Activated CD4-positive, alpha-beta T cell treated with anti-CD3 and anti-CD28 coated beads for 24 hours (primary cell): ENCODE measurements at regions not wholly inside any gene's neighbourhood (a gene's known extent, or its start where the extent isn't known, plus 50 kb on each side); places are given as distances from the start of the nearest gene placed in this dataset.

Experiments
- DNase-seq, 2 donors: peaks; one replicate each; pipeline ENCODE4 v3.0.0-alpha.2; 2020; ENCODE audit warnings: low read depth in 2 of 2

- no peak for DNase-seq
Observed at GRCh38 chr2:145157741-145158591, 638.0 kb upstream of the ZEB2 start.

- DNase-seq, result no peak
Observed at GRCh38 chr2:145157036-145157675, 637.2 kb upstream of the ZEB2 start.

DNA sequence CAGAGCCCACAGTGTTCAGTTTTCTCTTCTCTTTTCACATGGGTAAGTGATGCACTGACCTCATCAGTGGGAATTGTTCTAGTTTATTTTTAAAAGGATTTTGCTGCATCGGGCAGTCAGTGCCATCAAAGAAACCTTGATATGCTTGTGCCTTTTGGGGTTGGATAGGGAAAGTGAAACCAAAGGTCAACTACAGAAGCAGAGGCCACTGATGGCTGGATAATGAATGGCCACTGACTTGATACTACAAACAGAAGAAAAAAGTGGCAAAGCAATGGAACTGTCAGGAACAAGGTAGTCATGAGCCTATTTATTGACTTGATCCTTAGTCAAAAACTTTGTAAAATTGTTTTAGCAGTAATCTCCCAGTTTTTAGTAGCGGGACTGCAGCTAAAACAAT lies 636.3 kb upstream of the ZEB2 start:
- DNase-seq, result no peak

DNA sequence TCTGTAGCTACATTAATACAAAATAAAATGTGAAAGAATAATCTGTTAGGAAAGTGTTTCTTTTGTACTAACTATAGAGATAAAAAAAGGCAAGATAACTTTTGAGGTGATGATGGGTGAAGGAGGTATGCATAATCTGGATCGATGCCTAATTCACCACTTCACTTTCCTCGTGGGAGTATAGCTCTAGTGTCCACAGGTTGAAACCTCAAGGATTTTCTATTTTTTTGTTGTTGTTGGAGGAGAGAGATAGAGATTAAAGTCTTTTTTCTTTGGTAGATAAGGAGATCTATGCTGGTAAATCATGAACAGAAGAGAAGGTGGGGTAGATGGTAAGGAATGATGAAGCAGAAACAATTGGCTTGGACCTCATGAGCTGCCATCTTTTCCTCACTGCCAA lies 635.3 kb upstream of the ZEB2 start:
- DNase-seq, result no peak

DNA sequence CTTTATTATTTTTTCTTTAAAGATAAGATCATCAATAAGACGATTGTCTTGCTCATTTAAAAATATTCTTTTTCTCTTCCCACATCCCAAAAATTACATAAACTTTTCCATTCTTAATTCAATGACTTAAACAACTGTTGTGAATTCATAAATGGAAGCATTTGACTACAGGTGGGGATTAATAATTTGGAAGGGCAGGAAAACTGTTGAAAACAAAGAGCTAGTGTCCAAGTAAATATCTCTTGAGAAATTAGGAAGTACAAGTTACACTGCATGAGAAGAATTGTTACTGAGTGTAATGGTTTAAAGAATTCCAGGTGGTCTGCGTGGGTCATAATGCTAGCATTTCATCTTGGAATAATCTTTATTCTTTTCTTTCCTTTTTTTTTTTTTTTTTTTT lies 634.8 kb upstream of the ZEB2 start:
- DNase-seq, result no peak

GRCh38 chr2:145146691-145147090 lies 626.8 kb upstream of the ZEB2 start:
- no peak for DNase-seq

- DNase-seq, result no peak
Observed at GRCh38 chr2:145144131-145144728, 624.3 kb upstream of the ZEB2 start.

- DNase-seq, result no peak
Observed at GRCh38 chr2:145141981-145142380, 622.1 kb upstream of the ZEB2 start.

DNA sequence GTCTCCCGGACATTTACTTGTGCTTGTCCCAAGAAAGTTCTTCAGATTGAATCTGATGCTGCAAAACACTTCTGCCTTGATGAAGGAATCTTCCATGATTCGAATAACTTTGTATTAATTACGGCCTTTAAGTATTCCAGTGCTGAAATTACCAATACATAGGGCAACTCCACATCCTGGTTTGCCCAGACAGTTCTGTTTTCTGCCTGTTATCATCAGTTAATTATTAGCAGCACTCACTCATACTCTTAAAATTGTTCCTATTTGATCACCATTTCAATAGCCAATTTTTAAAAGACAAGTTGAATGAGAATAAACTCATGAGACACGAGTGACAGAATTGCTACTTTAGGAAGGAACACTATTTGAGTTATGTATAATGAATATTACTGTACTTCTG lies 620.7 kb upstream of the ZEB2 start:
- DNase-seq, result no peak

GRCh38 chr2:145138626-145139025 lies 618.7 kb upstream of the ZEB2 start:
- DNase-seq, result no peak

- no peak for DNase-seq
Observed at GRCh38 chr2:145137901-145138300, 618.0 kb upstream of the ZEB2 start.

DNA sequence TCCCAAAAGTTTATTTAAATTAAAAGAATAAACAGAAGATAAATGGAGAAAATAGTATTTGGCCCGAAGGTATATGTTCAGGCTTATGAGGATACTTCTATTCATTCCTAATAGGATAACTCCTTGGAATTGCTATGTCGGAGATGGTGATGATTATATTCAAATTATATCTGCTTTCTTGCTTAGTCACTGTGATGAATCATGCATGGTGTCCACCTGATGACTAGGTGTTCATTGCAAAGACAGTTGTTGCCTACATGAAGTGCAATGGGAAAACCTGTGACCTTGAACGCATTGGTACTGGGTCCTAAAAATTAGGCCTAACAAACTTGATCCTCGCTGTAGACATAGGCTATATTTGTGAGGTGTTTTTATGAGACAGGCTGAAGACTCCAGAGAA lies 617.3 kb upstream of the ZEB2 start:
- no peak for DNase-seq

DNA sequence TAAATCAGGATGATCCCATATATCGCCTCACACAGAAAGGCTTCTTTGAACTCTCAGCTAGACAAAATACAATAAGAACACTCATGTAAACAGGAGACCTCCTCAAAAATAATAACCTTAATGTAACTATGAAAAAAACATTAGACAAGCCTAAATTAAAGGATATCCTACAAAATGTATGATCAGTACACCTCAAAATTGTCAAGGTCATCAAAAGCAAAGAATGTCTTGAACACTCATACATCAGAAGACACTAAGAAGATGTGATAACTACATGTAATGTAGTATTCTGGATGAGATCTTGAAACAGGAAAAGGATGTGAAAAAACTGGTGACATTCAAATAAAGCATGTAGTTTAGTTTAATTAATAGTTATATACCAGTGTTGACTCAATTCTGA lies 616.8 kb upstream of the ZEB2 start:
- no peak for DNase-seq

DNA sequence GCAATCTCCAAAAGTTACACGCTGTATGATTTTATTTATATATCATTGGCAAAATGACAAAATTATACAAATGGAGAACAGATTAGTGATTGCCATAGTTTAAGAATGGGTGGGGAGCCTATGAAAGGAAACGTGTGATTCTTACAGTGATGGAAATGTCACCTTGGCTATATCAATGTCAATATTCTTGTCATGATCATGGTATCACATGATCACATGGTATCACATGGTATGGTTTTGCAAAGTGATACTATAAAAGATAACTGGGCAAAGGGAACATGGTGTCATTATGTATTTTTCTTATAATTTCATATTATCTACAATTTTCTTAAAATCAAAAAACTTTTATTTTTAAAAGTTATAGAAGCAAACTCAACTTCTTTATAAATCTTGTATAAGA lies 606.2 kb upstream of the ZEB2 start:
- DNase-seq, result no peak

DNA sequence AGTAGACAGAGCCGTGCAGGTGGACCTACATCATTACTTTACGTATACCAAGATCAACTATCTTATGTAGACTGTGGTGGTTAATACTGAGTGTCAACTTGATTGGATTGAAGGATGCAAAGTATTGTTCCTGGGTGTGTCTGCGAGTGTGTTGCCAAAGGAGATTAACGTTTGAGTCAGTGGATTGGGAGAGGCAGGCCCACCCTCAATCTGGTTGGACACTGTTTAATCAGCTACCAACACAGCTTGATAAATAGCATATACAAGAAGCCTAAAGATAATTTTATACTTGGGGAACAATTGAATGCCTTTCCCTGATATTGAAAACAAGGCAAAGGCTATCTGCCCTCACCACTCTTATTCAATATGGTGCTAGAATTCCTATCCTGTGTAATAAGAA lies 604.2 kb upstream of the ZEB2 start:
- no peak for DNase-seq

DNA sequence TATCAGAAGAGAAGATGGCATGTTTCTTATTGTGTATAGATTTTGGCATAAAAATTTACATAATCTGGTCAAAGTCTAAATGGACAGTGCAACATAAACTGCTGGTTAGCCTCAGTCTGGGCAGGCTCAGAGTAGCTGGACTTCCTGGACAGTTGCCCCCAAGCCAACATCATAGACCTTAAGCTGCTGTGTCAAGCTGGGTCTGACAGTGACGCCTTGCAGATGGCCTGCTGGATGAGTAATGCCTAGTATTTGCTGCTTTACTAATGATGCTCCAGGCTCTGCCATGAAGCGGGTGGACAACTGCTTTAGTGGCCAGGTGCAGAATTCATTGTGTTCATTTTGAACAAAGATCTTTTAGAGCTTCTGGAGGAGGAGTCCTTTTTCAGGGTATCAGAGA lies 603.7 kb upstream of the ZEB2 start:
- no peak for DNase-seq

DNA sequence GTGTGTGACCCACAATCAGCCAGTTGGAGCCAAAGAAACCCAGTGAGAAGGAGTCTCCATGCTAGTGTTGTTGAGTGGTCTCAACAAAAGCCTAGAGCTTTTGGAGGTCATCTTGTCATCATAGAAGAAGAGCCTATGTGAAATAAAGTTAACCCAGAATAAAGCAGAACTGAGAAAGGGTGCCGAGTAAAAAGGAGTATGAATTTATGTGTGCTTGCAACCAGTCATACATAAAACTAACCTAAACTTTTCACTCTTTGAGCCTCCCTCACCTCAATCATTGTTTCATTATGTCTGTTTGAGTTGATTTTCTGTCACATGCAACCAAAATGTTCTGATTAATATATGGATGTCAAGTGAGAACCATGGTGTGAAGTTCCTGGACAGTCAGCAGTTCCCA lies 599.3 kb upstream of the ZEB2 start:
- no peak for DNase-seq

GRCh38 chr2:145116834-145117725 lies 597.2 kb upstream of the ZEB2 start:
- DNase-seq, result no peak

- DNase-seq, result no peak
Observed at GRCh38 chr2:145116056-145116455, 596.1 kb upstream of the ZEB2 start.

GRCh38 chr2:145114726-145115125 lies 594.8 kb upstream of the ZEB2 start:
- no peak for DNase-seq

- DNase-seq, result no peak
Observed at GRCh38 chr2:145112467-145112866, 592.5 kb upstream of the ZEB2 start.
